ENCODE measurements at regions not wholly inside any gene's neighbourhood (a gene's known extent, or its start where the extent isn't known, plus 50 kb on each side); places are given as distances from the start of the nearest gene placed in this dataset.

DNA sequence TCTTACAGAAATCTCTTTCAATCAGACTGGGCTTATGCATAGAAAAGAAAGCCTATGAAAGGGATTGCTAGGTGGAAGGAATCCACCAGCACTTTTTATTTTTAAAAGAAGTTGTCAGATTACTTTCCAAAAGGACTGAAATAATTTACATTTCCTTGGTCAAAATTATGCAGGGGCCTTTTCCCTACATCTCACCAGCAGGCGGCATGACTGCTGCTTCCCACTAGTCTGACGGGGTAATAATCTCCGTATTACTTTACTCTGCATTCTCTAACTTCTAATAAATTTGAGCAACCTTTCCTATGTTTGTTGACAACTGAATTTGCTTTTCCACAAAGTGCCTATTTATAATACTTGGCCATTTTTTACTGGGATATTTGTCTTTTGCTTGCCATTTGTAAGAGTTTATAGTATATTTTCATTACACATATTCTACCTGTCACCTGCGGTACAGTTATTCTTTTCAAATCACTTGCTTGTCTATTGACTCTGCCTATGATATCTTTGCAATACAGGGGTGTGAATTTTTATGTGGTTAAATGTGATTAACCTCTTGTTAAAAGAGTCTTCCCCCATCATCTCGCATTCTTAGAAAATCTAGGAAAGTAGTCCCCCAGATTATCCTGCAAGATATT, 51.9 kb upstream of the USP47 start:
- DNase-seq, result no peak

GRCh38 chr11:11788063-11788710, 53.6 kb upstream of the USP47 start:
- DNase-seq, result no peak

DNA sequence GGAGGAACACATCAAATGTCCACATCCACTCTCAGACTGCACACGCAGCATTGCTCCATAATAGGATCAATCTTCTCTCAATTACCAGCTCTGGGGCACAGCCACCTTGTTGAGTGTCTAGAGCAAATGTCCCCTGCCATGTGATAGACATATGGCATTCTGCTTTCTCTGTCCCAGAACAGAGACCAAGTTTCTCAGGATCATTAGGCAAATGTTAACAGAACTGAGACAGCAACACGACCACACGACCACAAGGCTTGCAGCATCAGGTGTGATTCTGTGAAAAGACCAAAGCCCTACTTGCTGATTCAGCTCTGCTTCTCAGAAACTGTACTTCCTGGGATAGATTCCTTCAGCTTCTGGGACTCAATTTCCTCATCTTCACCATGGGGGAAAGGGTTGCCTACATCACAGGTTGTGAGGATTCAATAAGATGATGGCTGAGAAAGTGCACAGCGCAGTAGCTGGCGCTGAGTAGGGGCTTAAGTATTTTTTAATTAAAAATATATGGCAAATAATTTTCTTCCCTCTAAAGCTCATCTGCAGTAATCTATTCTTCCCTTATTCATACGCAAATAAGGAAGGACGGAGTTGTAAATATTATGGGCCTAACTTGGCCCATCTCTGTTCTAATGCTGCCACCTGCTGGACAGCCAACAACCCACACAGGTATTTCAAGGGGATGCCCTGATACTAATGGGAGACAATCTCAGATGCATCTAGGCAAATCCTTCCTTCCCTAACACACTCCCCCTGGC, 54.3 kb upstream of the USP47 start:
- peak; percentile 75 for DNase-seq

- no peak for DNase-seq
Observed at GRCh38 chr11:11786771-11787170, 55.0 kb upstream of the USP47 start.

GRCh38 chr11:11786234-11786633, 55.5 kb upstream of the USP47 start:
- DNase-seq, result no peak

GRCh38 chr11:11782532-11783110, 59.2 kb upstream of the USP47 start:
- no peak for DNase-seq

DNA sequence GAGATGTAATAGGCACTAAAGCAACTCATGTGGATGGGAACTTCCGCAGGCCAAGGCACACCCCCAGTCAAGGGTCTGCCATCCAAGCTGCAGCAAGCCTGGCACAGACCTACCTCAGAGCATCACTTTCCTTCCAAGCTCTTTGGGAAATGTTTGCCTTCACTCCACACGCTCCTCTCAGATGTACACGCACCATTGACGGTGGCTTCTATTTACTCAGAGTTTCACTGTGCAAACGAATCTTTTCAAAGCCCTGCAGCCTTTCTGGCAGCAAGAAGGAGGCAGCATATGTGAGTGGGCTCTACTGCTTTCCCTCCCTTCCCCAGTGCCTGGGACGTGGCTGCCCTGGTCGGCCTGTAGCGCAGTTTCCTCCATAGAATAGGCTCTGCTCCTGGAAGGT, 60.9 kb upstream of the USP47 start:
- no peak for DNase-seq

GRCh38 chr11:11779975-11780374, 61.8 kb upstream of the USP47 start:
- no peak for DNase-seq

DNA sequence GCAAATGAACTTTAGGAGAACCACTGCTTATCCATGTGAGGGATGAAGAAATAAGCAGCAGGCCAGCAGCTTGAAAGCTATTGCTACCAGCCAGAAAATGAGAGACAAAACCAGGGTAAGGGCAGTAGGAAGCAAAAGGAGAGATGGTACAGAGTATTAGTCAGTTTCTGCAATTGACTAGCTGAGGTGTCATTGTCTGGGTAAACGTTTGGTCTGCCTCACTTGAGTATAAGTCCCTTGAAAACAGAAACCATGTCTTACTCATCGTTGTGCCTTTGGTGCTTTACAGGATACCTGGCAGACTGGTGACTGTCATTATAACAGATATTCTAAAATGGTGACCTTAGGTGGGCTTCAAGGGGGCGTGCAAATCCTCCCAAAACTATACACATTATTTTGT, 63.9 kb upstream of the USP47 start:
- DNase-seq, result no peak

GRCh38 chr11:11776714-11777113, 65.1 kb upstream of the USP47 start:
- no peak for DNase-seq

DNA sequence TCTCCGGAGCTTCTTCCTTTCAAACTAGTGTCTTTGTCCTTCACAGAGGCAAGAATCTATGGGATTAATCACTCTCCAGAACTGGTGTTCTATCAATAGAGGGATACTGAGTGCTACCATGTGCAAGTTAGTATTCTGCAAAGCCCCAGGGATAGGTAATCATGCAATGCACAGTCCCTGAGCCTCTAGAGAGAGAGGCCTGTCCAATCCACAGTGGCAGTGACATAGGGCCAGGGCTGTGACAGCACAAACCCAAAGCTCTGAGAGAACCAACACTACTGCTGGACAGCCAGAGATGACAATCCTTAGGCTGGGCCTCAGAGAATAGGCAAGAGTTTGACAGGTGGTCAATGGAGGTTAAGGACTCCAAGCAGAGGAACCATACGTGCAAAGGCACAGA, 66.8 kb upstream of the USP47 start:
- no peak for DNase-seq

GRCh38 chr11:11772865-11773515, 68.8 kb upstream of the USP47 start:
- no peak for DNase-seq

GRCh38 chr11:11770921-11771486, 70.8 kb upstream of the USP47 start:
- no peak for DNase-seq

GRCh38 chr11:11770296-11770695, 71.5 kb upstream of the USP47 start:
- no peak for DNase-seq

DNA sequence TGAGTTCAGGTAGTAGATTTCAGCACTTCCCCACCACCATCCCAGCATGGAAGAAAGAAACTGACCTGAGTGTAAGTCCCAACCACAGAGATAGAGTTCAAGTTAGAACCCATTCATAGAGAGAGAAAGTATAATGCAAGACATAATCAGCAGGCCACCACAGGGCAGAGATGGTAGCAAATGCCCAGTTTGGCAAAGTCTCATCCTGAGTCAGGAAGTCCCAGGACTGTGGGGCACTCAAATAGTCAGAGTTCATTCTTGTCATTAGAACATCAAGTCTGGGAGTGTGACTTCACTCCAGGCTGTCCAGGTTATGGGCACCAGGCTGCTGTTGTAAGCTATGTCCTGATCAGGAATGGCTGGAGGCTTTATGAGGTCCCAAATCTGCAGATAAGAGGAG, 72.0 kb upstream of the USP47 start:
- no peak for DNase-seq

DNA sequence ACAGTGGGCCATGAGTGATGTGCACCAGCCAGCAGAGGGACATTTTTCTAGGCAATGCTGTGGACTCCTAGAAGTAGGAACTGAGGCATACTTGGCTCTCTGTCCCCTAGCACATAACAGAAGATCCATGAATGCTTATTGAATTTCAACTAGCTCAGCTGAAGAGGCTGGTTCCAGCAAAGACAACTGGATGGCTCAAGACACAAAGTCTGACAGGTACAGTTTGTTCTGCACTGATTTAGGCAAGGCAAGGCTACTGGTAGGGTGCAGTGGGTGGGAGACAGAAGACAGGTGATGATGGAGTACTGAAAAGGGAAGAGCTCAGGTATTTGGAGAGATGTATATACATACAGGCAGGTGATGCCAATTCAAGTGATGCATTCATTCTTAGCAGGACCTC, 72.4 kb upstream of the USP47 start:
- DNase-seq, result no peak

GRCh38 chr11:11764423-11764803, 77.4 kb upstream of the USP47 start:
- DNase-seq, result no peak

GRCh38 chr11:11763796-11764422, 77.9 kb upstream of the USP47 start:
- DNase-seq, result no peak

DNA sequence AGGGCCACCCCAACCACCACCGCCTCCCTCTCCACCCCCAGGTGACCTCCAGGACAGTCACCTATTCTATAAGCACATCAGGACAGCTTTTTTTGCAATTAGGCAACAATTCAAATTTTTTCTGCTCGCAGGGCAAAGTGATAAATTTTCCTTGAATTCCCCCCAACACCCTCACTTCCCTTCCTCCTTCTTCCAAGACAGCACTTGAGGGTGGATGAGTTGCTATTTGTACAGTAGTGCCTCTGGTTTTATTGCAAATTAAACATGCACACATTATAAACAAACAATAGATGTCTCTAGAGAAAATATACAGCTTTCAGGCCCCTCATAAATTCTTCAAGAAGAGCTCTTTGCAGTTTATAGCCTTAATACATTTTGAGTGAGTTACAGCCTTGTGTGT, 80.9 kb upstream of the USP47 start:
- no peak for DNase-seq

DNA sequence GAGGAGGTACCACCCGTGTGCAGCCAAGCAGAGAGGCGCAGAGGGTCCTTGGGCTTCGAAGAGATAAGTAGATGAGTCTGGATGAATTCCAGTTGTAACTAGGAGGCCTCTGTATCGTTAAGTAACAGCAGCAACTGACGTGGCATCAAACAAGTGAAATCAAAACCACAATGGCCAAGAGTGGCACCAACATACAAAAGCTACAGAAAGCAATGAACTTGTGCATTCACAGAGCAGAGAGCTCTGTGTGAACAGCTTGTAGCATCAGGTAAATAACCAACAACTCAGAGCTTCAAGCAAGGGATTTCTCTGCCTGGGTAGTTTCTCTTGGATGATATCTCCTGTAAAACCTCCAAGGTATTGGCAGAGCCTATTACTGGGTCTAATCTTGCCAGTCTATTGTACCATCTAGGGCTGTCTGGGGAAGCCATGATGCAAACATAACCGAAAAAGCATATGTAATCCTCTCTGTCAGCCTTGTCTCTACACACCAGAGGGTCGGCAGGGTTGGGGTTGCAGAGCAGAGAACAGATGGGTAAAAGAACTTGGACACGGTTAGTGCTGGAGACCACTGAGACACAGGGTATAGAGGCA, 83.1 kb upstream of the USP47 start:
- no peak for DNase-seq

DNA sequence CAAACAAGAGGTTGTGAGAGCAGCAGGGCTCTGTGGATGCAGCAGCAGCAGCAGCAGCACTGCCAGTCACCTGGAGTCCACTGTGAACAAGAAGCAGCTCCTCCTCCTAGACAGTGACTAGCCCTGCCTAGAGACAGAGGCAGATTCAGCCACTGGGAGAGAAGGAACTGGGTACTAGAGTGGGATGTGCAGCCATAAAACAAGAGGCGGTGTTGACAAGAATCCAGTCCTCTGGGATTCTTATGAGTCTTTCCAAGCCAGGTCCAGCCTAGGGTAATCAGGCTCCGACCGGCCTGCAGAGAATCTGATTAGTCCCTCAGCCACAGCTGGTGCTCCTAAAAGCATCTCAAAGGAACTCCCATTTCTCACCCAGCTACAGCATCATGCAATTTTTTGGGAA, 83.9 kb upstream of the USP47 start:
- DNase-seq, result no peak

- no peak for DNase-seq
Observed at GRCh38 chr11:11756718-11757117, 85.1 kb upstream of the USP47 start.
